Stimulated activated CD8-positive, alpha-beta memory T cell treated with anti-CD3 and anti-CD28 coated beads, Interleukin-7, amount 100 ng/mL, for 4 hours (primary cell): ENCODE measurements at regions not wholly inside any gene's neighbourhood (a gene's known extent, or its start where the extent isn't known, plus 50 kb on each side); places are given as distances from the start of the nearest gene placed in this dataset.
"Not testable (repeated sequence)": the region's sequence is repeated elsewhere in the genome, so short reads cannot be mapped to it uniquely, and the experiment has no call there.

Experiments
- DNase-seq, 2 donors: peaks; one replicate each; pipeline ENCODE4 v3.0.0-alpha.2; 2020; ENCODE audit warnings: low read depth in 2 of 2

- DNase-seq, result no peak
Measured at GRCh38 chr16:29112755-29113347, 128.0 kb downstream of the LAT start.

- DNase-seq, result not testable (repeated sequence)
Measured at GRCh38 chr16:29111901-29112680, 127.2 kb downstream of the LAT start.

- DNase-seq, result no peak
Measured at GRCh38 chr16:29111421-29111820, 126.6 kb downstream of the LAT start.

GRCh38 chr16:29108625-29109169 lies 123.8 kb downstream of the LAT start:
- DNase-seq, result not testable (repeated sequence)

- no peak for DNase-seq
Measured at GRCh38 chr16:29107299-29107698, 122.4 kb downstream of the LAT start.

- DNase-seq, result not testable (repeated sequence)
Measured at GRCh38 chr16:29106259-29106908, 121.5 kb downstream of the LAT start.

GRCh38 chr16:29104600-29104999 lies 119.7 kb downstream of the LAT start:
- DNase-seq, result not testable (repeated sequence)

- not testable (repeated sequence) for DNase-seq
Measured at GRCh38 chr16:29097965-29098364, 113.1 kb downstream of the LAT start.

GRCh38 chr16:29094729-29095624 lies 110.1 kb downstream of the LAT start:
- DNase-seq, result not testable (repeated sequence)

- DNase-seq, result not testable (repeated sequence)
Measured at GRCh38 chr16:29094325-29094724, 109.5 kb downstream of the LAT start.

- not testable (repeated sequence) for DNase-seq
Measured at GRCh38 chr16:29089679-29090078, 104.8 kb downstream of the LAT start.

GRCh38 chr16:29087673-29088072 lies 102.8 kb downstream of the LAT start:
- not testable (repeated sequence) for DNase-seq

GRCh38 chr16:29081829-29082639 lies 97.2 kb downstream of the LAT start:
- peak; percentile 4 to 22 for DNase-seq

GRCh38 chr16:29074554-29075402 lies 89.9 kb downstream of the LAT start:
- peak; percentile 2 to 17 for DNase-seq

GRCh38 chr16:29062235-29062634 lies 77.4 kb downstream of the LAT start:
- not testable (repeated sequence) for DNase-seq

- not testable (repeated sequence) for DNase-seq
Measured at GRCh38 chr16:29061467-29061921, 76.6 kb downstream of the LAT start.

- not testable (repeated sequence) for DNase-seq
Measured at GRCh38 chr16:29060022-29060810, 75.4 kb downstream of the LAT start.

GRCh38 chr16:29059575-29059974 lies 74.7 kb downstream of the LAT start:
- not testable (repeated sequence) for DNase-seq
